GM12874 (cell line): ENCODE measurements at regions not wholly inside any gene's neighbourhood (a gene's known extent, or its start where the extent isn't known, plus 50 kb on each side); places are given as distances from the start of the nearest gene placed in this dataset.

Experiments
- TF ChIP-seq, protein P1 (sequence below): IDR thresholded peaks from 2 replicates; pipeline ENCODE4 v1.5.1; 2011; ENCODE audit warnings: low read depth, mild to moderate bottlenecking, control low read depth, low read length, moderate library complexity; ENCODE audit not compliant: insufficient read depth

DNA sequence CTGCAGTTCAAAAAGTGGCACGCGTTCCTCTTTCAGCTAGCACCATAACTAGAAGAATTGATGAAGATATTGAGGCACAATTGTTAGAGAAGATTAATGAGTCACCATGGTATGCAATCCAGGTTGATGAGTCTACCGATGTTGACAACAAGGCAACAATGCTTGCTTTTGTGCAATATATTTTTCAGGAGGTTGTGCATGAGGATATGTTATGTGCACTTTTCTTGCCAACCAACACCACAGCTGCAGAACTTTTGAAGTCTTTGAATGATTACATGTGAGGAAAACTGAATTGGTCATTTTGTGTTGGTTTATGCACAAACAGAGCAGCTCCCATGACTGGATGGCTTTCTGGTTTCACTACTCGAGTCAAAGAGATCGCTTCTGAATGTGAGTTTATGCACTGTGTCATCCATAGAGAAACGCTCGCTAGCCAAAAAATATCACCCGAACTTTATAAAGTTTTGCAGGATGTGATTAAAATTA lies 129.3 kb upstream of the SLC24A3 start:
- TF ChIP-seq, protein P1, sequence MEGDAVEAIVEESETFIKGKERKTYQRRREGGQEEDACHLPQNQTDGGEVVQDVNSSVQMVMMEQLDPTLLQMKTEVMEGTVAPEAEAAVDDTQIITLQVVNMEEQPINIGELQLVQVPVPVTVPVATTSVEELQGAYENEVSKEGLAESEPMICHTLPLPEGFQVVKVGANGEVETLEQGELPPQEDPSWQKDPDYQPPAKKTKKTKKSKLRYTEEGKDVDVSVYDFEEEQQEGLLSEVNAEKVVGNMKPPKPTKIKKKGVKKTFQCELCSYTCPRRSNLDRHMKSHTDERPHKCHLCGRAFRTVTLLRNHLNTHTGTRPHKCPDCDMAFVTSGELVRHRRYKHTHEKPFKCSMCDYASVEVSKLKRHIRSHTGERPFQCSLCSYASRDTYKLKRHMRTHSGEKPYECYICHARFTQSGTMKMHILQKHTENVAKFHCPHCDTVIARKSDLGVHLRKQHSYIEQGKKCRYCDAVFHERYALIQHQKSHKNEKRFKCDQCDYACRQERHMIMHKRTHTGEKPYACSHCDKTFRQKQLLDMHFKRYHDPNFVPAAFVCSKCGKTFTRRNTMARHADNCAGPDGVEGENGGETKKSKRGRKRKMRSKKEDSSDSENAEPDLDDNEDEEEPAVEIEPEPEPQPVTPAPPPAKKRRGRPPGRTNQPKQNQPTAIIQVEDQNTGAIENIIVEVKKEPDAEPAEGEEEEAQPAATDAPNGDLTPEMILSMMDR, result no peak

DNA sequence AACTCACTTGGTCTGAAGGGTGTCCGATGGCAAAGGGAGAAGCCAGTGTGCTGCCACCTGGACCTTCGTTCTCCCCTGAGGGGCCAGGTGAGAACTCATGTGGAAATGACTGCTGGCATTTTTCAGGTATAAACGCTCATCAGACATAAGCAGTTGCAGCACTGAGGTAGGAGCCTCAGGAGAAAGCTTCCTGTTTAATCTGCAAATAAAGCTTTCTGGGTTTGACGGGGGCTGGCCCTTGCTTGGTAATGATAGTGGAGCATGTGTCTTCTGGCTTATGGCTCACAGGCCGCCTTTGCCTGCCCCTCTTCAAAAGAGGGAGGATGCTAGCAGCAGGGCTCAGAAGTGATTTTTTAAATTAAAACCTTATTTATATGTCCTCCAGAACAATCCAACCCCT lies 122.1 kb upstream of the SLC24A3 start:
- TF ChIP-seq, protein P1, result no peak

DNA sequence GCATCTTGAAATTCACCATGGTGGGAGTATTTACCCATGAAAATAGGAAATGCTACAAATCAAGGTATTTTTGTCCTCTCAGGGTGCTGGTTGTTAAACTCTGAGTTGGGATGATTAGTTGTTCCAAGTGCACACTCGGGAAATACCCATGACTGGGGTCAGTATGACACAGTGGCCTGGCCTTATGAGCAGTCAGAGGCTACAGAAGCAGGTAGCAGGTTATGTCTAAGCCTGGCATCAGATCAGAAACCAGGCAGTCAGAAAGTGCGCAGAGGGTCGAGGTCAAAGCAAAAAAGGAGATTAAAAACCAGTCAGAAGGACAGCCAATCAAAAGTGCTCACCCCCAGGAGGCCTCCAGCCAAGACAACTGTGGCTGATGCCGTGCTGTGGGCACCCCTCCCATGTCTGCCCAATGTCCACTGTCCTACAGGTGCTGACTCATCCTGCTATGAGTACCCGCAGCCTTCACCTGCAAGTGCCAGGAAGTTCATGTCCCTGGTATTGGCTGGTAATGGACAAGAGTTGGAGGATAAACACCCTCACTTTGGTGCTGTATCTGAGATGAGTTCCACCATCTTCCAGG lies 117.4 kb upstream of the SLC24A3 start:
- TF ChIP-seq, protein P1, result no peak

DNA sequence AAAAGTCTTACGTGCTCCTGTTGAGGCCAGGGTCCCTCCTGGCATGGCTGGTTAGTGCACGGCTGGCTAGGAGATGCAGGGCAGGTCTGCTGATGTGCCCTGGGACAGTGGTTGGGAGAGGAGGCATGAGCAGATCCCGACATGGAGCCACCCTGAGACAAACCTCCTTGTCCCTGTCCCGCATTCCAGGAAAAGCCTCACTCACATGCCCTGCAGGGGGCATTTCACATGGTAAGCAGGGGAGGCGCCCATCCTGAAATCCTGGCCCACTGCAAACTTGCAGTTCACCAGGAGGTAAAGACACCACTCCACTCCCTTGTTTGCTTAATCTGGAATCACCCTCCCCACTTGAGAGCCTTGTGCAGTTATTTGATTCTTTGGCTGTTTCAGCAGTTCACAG lies 116.7 kb upstream of the SLC24A3 start:
- TF ChIP-seq, protein P1, result no peak

DNA sequence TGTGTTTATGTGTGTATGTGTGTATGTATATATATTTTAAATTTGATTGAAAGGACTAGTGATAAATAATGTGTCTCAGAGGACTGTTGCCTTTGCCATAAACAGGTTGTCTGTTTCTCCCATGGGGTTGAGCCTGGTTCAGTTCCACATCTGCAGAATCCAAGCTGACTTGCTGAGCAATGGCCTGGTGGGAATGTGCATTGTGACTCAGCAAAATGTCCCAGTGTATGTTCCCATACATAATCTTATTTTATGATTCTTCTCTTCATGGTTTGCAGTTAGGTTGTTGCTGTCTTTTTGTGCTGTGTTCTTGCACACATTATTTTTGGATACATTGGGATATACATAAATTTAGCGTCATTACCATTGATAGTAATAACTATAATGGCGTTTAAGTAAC lies 115.6 kb upstream of the SLC24A3 start:
- TF ChIP-seq, protein P1, result no peak

DNA sequence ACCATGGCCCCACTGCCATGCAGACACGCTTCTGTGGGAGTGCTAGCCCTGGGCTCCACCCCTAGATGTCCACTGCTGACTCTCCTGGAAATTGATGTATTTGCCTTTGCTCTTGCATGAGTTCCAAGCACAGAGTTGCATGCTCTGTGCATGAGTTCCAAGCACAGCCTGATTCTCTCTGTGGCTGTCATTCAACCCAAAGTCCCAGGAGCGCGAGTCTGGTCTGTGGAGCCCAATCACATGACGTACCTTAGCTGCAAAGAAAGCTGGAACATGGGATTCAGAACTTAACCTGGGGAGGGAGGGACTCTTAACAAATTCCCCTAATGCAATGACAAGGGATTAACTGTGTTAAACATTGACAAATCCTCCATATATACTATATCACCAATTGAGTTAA lies 114.3 kb upstream of the SLC24A3 start:
- TF ChIP-seq, protein P1, result no peak

DNA sequence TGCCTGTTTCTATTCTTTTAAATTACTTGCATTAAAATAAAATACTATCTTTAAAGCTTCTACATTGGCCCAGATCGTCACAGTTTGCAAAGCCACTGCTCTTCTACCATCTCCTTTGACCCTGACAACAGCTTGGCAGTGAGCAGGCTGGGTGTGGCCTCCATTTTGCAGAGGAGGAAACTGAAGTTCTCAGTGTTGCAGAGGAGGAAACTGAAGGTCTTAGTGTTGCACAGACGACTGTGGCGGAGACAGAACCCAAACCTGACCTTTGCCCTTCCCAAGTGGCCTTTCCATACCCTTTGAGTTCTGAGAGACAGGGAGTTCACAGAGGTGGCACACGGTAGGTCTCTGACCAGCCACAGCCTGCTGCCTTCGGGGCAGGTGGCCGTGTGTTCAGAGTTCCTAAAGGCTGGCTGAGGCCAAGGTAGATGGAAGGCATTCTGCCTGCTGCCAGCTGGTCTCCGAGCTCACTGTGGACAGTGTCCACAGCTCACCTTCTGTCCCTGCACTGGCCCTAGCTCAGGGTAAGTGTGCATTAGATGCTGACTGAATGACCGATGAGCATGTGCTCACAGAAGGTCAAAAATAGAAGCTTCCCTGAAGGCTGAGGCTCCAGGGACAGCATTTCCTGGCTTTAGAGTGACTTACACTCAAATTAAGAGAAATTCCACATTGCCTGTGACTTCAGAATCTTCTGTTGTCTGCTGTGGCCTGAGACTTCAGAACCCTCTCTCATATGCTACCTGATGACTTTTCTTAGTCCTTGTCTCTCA lies 113.5 kb upstream of the SLC24A3 start:
- TF ChIP-seq, protein P1, result no peak
